BJ (cell line): ENCODE measurements at regions not wholly inside any gene's neighbourhood (a gene's known extent, or its start where the extent isn't known, plus 50 kb on each side); places are given as distances from the start of the nearest gene placed in this dataset.

Experiments
- CTCF ChIA-PET: fragments of 350-600 bp; formaldehyde crosslinking; extraction: SDS; loops from one replicate; lab custom pipeline; 2021; ENCODE audit warnings: antibody characterized with exemption, inconsistent platforms; lab: Yijun Ruan, JAX
- POLR2A ChIA-PET: fragments of 300-600 bp; sonication (Branson Sonifier 250); formaldehyde crosslinking; extraction: SDS; loops from one replicate; lab custom pipeline; 2021; ENCODE audit warnings: antibody characterized with exemption; lab: Charles Lee
- DNase-seq: peaks from one replicate; pipeline ENCODE4 v3.0.0-alpha.2; 2011; ENCODE audit warnings: low read depth
- H3K27me3 ChIP-seq: 2 replicates; pipeline ENCODE4 v1.6.0; 2011; ENCODE audit warnings: low read length; ENCODE audit not compliant: control insufficient read depth, insufficient read depth
- H3K36me3 ChIP-seq: 2 replicates; pipeline ENCODE4 v1.5.1; 2011; ENCODE audit warnings: low read length; ENCODE audit not compliant: control insufficient read depth, insufficient read depth
- H3K4me3 ChIP-seq: 2 replicates; pipeline ENCODE4 v1.5.1; 2011; ENCODE audit warnings: low read depth, mild to moderate bottlenecking, control low read depth, low read length
- CTCF ChIP-seq: IDR thresholded peaks from 2 replicates; pipeline ENCODE4 v1.5.1; 2011; ENCODE audit warnings: low read depth, mild to moderate bottlenecking, control low read depth, inconsistent platforms, low read length, moderate library complexity; ENCODE audit not compliant: insufficient read depth

- no peak for TF ChIP-seq CTCF
- no peaks in the 10 kb centered on the region for H3K36me3 ChIP-seq
- DNase-seq = no peak
- ChIA-PET CTCF (interaction anchor here (0.6 kb wide), 1 partner anchor 427 kb away, joined by 3 read pairs; no protein-coding TSS in a partner anchor), POLR2A (no interaction called here)
- no peak overlapping the region for H3K4me3 ChIP-seq
- H3K27me3 ChIP-seq = peaks cover 4% of the 10 kb centered on the region
Observed at GRCh38 chr14:31947680-31948595, 129.2 kb upstream of the ARHGAP5 start.

DNA sequence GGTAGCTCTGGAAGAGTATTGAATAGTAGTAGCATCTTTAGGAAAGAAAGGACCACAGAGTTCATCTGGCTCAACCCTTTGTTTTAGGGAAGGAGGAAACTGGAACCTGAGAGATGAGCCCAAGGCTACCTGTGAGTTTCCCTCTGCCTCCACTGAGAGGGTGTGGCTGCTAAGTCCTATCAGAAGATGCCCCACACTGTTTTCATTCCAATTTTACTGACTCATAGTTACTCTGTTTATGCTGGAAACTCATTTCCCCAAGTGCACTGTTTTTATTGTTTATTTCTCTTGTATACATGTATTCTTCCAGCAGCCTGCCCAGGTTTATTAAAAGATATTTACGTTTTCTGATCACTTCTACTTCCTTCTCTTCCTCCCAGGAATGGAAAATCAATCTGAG, 127.4 kb upstream of the ARHGAP5 start:
- CTCF ChIA-PET = no interaction called here
- Histone ChIP-seq H3K36me3 (no peaks in the 10 kb centered on the region), H3K4me3 (no peak overlapping the region), H3K27me3 (no peaks in the 10 kb centered on the region)
- TF ChIP-seq CTCF = no peak
- no peak for DNase-seq
- POLR2A ChIA-PET = no interaction called here

DNA sequence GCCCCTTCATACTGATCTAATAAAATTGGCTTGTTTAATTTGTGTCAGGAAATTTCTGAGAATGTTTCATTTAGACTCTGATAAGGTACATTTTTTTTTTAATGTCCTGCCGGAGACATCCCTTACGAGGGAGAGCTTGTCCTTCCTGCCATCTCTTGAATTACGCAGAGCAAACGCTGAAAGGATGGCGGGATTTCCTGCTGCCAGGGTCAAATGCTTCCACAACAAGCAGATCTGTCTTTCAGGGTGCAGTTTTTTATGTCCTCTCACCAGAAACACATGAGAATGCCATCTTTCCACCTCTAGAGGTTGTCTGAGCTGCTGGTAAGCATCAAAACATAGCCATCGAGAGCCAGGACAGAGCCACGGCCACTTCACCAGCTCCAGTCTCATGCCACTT, 126.8 kb upstream of the ARHGAP5 start:
- ChIA-PET CTCF (interaction anchor here (1.4 to 1.9 kb wide), 2 partner anchors 10 to 11 kb away, joined by 4 to 6 read pairs; no protein-coding TSS in a partner anchor), POLR2A (no interaction called here)
- no peak for DNase-seq
- no peak for TF ChIP-seq CTCF
- Histone ChIP-seq H3K27me3 (no peaks in the 10 kb centered on the region), H3K36me3 (no peaks in the 10 kb centered on the region), H3K4me3 (no peak overlapping the region)

DNA sequence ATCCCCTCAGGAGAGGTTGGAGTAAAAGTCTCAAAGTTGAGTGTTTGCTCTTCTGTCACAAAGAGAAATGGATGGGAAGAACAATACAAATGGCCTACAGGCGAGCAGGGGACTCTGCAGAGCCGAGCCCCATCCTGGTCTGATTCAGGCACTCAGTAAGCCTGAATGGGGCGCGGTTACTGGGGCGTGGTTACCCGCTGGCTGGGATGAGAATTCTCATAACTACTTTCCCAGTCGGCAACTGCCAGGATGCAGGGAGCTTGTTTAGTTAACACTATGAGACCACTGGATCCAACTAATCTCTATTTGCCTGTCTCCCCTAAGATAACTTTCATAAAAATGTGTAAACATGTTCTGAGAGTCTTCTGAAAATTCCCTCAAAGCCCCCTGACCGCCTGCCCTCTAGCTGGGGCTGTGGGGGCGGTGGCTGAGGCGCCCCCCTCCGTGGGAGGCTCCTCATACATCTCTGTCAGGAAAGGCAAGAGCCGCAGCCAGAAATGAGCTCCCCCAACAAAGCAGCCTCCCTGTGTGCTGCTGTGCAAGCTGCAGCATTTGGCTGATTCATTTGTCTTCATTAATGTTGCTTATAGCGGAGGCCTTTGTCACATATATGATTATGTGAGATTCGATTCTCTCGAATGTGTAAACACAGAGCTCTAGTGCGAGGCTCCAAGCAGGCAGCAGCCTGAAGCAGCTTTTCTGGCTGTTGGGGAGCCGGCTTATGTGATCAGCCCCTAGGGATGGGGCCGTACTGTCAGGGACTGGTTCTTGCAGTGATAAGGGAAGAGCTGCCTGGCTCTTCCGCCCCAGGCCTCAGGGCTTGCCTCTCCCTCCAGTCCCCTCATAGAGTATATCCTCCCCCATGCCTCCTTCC, 126.1 kb upstream of the ARHGAP5 start:
- ChIA-PET POLR2A (no interaction called here), CTCF (interaction anchor here (1.4 to 1.9 kb wide), 2 partner anchors 9 to 11 kb away, joined by 4 to 6 read pairs; no protein-coding TSS in a partner anchor)
- DNase-seq = no peak
- Histone ChIP-seq H3K27me3 (no peaks in the 10 kb centered on the region), H3K4me3 (no peak overlapping the region), H3K36me3 (no peaks in the 10 kb centered on the region)
- TF ChIP-seq CTCF = no peak

- POLR2A ChIA-PET = no interaction called here
Observed at GRCh38 chr14:31951638-31951964, 125.5 kb upstream of the ARHGAP5 start.

More at GRCh38 chr14:31951638-31951964, 125.5 kb upstream of the ARHGAP5 start:
- Histone ChIP-seq H3K27me3 (no peaks in the 10 kb centered on the region), H3K4me3 (no peak overlapping the region), H3K36me3 (no peaks in the 10 kb centered on the region)
- CTCF ChIA-PET = interaction anchor here (1.9 kb wide), 1 partner anchor 9 kb away, joined by 6 read pairs; no protein-coding TSS in a partner anchor
- no peak for DNase-seq
- no peak for TF ChIP-seq CTCF
